CMK (cell line): ENCODE measurements at regions not wholly inside any gene's neighbourhood (a gene's known extent, or its start where the extent isn't known, plus 50 kb on each side); places are given as distances from the start of the nearest gene placed in this dataset.

Experiments
- DNase-seq: peaks from one replicate; pipeline ENCODE4 v3.0.0-alpha.2; 2010; ENCODE audit warnings: low read depth

DNA sequence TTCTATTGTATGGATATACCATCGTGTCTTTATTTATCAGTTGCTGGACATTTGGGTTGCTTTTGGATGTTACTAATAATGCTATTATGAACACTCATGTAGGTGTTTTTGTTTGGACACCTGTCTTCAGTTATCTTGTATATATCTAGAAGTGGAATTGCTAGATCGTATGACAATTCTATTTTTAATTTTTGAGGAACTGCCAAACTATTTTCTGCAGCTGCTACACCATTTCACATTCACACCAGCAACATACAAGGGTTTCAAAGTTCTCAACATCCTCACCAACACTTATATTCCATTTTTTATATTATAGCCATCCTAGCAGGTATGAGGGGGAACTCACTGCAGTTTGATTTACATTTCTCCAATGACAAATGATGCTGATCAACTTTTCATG lies 324.6 kb downstream of the CAAP1 start:
- DNase-seq: no peak

DNA sequence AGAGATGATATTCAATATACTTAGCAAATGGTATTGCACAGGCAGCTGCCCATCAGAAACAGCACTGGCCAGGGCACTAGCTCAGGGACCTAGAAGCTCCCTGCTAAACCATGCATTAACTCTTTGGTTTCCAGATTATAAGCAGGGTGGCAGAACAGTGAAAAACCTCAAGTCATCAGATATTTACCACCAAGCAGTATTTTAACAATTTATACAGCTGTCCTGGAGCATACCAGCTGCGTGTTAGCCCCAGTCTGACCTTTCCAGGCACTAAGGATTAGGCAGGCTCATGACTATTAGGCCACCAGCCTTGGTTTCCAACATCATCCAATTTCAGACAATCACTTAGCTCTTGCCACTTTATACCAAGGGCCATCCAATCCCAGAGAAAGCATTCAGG lies 326.5 kb downstream of the CAAP1 start:
- DNase-seq: no peak

- DNase-seq: no peak
Measured at GRCh38 chr9:26565118-26565517, 327.5 kb downstream of the CAAP1 start.

DNA sequence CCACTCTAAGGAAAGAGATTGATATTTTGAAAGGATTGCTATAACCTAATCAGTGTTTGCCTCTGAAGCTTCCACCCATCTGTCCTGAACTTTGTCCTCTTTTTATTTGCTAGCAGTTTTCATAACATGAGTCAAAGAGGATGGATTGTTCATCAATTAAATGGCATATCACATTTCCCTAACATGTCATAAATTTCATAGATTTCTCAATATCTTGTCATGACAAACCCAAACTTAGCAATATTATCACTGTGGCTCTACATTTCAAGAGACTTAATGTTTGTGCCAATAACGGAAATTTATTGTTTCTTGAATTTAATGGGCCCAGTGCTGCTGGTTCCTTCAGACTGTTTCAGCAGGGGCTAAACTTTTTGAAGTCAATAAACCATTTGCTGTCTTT lies 330.3 kb downstream of the CAAP1 start:
- no peak for DNase-seq

GRCh38 chr9:26561928-26562327 lies 330.7 kb downstream of the CAAP1 start:
- DNase-seq: no peak

DNA sequence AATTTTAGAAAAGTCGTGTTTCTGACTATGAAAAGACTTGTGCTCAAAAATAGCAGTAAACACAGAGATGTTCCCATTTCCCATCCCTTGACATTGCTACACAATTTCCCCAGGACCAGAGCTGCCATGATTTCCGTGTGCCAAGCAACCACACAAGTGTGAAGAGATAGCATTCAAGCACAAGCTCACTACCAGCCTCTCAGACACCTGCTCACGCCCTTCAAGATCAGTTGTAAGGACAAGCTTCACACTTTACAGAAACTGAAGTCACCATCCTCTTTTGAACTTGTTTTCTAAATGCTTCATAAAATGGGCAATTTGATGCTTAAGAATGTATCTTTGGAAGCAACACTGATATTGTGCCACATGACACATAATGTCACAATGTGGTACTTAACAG lies 333.1 kb downstream of the CAAP1 start:
- DNase-seq: no peak

GRCh38 chr9:26551971-26552370 lies 340.6 kb downstream of the CAAP1 start:
- no peak for DNase-seq

DNA sequence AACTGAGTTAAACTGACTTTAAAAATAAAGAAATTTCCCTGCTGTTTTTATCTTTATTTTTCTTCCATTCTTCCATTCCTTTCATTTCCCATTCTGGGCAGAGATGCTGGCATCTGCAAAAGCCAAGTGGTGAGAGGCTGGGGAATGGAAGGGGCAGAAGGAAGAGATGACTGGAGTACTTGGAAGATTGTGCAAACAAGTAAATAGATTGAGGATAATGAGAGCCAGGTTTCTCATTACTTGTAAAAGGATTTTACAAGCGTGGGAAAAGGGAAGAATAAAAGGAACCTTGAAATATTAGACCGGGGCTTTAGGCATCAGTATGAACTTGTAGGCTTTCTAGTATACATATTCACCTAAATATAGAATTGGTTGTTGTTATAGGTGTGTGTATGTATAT lies 341.2 kb downstream of the CAAP1 start:
- no peak for DNase-seq

GRCh38 chr9:26548781-26549290 lies 343.8 kb downstream of the CAAP1 start:
- no peak for DNase-seq

DNA sequence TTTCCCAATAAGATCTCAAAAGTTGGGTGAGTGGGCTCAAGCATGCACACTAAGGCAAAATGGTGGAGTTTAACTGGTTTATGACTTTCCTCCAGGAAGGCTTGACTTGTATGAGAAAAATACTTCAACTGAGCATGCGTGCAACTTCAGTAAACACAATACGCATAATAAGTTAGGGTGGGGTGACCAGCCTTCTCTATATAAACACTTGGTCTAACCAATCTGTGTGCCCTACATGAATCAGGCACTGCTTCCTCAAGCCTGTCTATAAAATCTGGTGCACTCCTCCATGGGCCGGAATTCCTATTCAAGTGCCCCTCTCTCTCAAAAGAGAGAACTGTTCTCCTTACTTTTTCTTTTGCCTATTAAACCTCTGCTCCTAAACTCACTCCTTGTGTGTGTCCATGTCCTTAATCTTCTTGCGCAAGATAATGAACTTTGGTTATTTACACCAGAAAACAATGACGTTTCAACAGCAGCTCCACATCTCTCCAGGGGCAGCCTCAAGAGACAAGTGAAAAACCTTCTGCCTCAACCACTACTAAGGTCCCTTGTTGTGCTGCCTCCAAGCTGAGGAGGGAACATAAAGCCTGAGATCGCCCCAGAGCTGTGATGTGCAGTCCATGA lies 352.6 kb downstream of the CAAP1 start:
- DNase-seq: no peak

DNA sequence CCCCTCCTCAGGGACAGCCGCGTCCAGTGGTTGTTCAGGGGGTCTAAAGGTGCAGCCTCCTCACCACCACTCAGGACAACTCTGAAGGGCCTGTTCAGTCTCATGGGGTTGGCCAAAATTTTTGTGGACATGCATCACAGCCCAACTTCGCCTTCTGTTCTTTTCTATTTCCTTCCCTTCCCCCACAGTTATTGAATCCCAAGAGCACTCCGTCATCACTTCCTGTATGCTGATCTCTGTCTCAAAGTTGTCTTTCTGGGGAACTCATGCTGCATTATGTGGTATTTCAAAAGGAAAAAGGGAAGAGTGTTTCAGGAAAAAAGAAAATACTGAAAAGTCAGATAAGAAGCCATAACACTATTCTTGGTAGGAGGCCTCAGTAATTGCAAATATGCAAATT lies 355.4 kb downstream of the CAAP1 start:
- peak; percentile 87 for DNase-seq

DNA sequence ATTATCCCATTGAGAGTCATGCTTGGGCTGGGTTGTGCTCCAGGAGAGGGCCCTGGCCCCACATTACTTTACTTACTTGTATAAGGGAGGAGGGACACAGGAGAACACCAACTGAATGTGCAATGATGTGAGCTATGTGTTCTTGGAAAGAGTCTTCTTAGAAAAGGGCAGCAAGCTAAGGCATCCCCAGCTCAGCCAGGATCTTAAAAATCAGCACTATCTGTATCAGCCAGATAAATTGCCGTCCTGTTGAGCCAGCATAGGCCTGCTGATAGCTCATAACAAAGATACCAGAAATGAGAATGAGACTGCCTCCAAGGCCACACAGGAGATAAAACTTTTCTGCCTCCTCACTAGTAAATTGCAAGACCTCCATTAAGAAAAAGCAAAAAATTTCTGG lies 357.5 kb downstream of the CAAP1 start:
- peak; percentile 99 for DNase-seq

- no peak for DNase-seq
Measured at GRCh38 chr9:26530841-26531240, 361.8 kb downstream of the CAAP1 start.

GRCh38 chr9:26527931-26528330 lies 364.7 kb downstream of the CAAP1 start:
- DNase-seq: no peak

- DNase-seq: no peak
Measured at GRCh38 chr9:26524267-26524666, 368.3 kb downstream of the CAAP1 start.

- no peak for DNase-seq
Measured at GRCh38 chr9:26523577-26523976, 369.0 kb downstream of the CAAP1 start.

DNA sequence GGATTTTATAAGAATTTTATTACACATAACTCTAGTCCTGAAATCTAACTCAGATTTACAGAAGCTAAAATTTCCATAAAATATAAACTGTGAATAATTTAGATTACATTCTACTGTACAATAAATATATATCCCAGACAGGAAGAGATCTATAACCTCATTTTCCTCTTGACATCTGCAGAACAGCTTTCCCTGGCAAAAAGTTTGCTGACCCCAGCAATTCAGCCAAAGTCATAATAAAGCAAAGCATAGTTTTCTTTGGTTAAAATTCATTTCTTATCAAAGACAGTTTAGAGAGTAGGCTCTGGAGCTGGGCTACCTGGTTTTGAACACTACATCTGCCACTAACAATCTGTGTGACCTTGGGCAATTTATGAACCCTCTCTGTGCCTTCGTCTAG lies 372.5 kb downstream of the CAAP1 start:
- no peak for DNase-seq

DNA sequence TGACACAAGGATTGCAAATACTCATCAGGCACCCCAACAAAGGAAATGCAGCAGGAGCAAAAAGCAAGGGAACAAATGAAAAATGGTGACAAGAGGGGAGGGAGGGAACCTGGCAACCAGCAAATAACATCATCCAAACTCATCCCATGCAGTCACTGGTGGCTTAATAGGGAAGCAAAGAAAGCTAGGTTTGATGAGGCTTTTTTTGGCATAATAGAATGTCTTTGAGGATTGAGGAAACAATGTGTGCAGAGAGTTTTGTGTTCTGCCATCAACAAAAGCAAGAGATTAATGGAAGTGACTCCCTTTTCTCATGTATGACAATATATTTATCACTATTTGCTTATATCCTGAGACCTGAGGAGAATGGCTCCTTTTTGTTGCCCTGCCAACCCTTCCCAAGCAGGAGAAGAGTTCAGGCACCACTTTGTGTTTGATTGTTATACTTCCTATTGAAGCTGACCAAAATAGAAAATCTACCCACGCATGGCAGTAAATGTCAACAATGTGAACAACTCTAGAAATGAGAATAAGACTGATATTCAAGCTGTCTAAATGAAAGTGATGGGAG lies 375.7 kb downstream of the CAAP1 start:
- DNase-seq: no peak

GRCh38 chr9:26513730-26514129 lies 378.9 kb downstream of the CAAP1 start:
- DNase-seq: no peak

- no peak for DNase-seq
Measured at GRCh38 chr9:26510137-26510536, 382.5 kb downstream of the CAAP1 start.

GRCh38 chr9:26508897-26509296 lies 383.7 kb downstream of the CAAP1 start:
- DNase-seq: no peak

DNA sequence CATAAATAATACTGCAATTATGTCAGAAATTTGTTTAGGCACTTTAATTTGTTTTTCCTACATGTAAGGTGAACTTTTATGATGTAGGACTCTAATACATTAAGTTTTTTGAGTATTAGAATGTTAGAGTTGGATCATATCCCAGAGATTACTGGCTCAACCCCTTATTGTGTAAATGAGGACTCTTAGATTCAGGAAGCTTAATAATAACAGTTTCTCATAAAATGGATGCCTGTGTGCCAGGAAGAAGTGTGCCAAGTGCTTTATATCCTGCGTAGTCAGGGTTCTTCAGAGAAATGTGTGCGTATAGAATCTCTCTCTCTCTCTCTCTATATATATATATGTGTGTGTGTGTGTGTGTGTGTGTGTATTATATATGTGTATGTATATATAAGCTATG lies 388.5 kb downstream of the CAAP1 start:
- no peak for DNase-seq

DNA sequence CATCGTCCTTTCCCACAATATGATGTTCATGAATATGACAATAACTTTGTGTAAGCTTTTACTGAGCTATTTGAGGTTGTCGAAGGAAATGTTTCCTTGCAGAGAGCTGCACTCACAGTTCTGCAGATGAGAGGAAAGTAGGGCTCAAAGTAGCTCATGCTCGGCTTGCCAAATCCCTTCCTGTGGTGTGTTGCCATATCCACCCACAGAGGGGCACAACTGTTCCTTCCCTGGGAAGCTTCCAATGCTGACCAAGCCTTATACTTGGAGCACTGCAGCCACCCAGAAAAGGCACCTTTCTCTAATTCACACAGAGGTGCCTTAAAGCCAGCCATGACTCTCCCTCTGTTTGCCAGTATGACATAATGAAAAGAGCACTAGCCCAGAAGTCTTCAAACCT lies 390.3 kb downstream of the CAAP1 start:
- peak; percentile 27 for DNase-seq

GRCh38 chr9:26500471-26500870 lies 392.1 kb downstream of the CAAP1 start:
- no peak for DNase-seq
